ENCODE measurements at regions not wholly inside any gene's neighbourhood (a gene's known extent, or its start where the extent isn't known, plus 50 kb on each side); places are given as distances from the start of the nearest gene placed in this dataset.

DNA sequence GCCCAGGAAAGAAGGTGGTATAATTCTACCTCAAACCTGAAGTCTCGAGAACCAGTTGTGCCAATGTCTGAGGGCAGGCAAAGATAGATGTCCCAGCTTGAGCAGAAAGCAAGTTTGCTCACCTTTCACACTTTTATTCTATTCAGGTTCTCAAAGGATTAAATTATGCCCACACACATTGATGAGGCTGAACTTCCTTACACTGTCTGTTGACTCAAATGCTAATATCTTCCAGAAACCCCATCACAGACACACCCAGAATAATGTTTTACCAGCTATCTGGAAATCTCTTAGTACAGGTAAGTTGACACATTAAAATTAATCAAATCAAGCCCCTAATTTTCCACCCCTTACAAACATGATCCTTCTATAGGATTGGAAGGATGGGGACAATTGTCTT is 605.7 kb downstream of the NUF2 start:
- ATAC-seq (ENCODE audit: low FRiP score) (no peak), DNase-seq (no peak)
- H3K27ac ChIP-seq (ENCODE audit: low read depth in 1 of 2, low read length in 2 of 2) = no peak overlapping the region
- H3K9me3 ChIP-seq (ENCODE audit: control insufficient read depth, low read length) = no peaks in the 10 kb centered on the region
- H3K4me3 ChIP-seq (ENCODE audit: low read length in 2 of 2) = no peak overlapping the region
- no peaks in the 10 kb centered on the region for H3K4me1 ChIP-seq (ENCODE audit: control insufficient read depth in 1 of 2, insufficient read depth in 2 of 2, low read length in 2 of 2)
- no peaks in the 10 kb centered on the region for H3K36me3 ChIP-seq (ENCODE audit: control insufficient read depth in 1 of 2, insufficient read depth in 2 of 2, low read length in 1 of 2)
- WGBS, 2 donors = 87 to 88% methylated on average over 1 of the region's 1 CpG
- intact Hi-C loops (cut with DNase I) = no loop called here
- no peaks in the 10 kb centered on the region for H3K27me3 ChIP-seq (ENCODE audit: control insufficient read depth in 1 of 2, insufficient read depth in 2 of 2, low read length in 1 of 2)

DNA sequence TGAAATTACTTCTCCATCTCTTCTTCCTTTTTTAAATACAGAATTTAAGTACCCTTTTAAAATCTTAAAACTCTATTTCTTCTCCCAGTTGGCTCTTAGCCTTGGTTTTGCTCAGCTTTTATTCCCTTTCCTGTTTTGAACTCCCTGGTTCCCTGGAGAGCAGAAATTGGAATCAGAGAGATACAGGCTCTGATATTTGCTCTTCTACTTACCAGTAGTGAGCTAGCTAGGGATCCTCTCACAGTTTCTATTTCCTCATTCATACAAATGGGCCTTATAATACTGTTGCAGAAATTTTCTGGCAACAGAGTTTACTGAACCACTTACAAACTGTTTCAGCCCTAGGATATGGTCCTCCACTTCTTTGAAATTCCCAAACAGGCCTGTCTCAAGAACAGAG is 606.3 kb downstream of the NUF2 start:
- Histone ChIP-seq H3K4me3 (ENCODE audit: low read length in 2 of 2) (no peak overlapping the region), H3K27me3 (ENCODE audit: control insufficient read depth in 1 of 2, insufficient read depth in 2 of 2, low read length in 1 of 2) (no peaks in the 10 kb centered on the region), H3K9me3 (ENCODE audit: control insufficient read depth, low read length) (no peaks in the 10 kb centered on the region), H3K36me3 (ENCODE audit: control insufficient read depth in 1 of 2, insufficient read depth in 2 of 2, low read length in 1 of 2) (no peaks in the 10 kb centered on the region), H3K27ac (ENCODE audit: low read depth in 1 of 2, low read length in 2 of 2) (no peak overlapping the region), H3K4me1 (ENCODE audit: control insufficient read depth in 1 of 2, insufficient read depth in 2 of 2, low read length in 2 of 2) (no peaks in the 10 kb centered on the region)
- no peak for DNase-seq
- no peak for ATAC-seq (ENCODE audit: low FRiP score)
- intact Hi-C loops (cut with DNase I) = no loop called here

DNA sequence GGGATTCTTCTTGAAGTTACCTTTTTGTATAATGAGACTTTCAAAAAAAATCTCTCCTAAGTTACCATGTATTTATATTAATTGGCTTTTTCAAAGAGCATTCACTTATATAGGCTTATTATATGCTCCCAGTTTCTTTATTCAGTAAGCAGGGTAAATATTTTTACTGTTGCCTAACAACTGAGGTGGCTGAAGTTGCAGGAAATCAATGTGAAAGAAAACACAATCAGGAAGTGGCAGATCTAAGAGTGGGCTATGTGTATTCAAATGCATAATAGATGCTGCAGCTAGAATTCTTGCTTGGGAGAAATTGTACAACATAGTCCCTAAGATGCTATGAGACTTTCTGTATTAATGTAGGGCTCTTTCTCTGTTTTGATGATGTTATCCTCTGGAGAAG is 606.9 kb downstream of the NUF2 start:
- H3K36me3 ChIP-seq (ENCODE audit: control insufficient read depth in 1 of 2, insufficient read depth in 2 of 2, low read length in 1 of 2) = no peaks in the 10 kb centered on the region
- intact Hi-C loops (cut with DNase I) = no loop called here
- no peaks in the 10 kb centered on the region for H3K4me1 ChIP-seq (ENCODE audit: control insufficient read depth in 1 of 2, insufficient read depth in 2 of 2, low read length in 2 of 2)
- H3K27ac ChIP-seq (ENCODE audit: low read depth in 1 of 2, low read length in 2 of 2) = no peak overlapping the region
- H3K9me3 ChIP-seq (ENCODE audit: control insufficient read depth, low read length) = no peaks in the 10 kb centered on the region
- no peak for DNase-seq
- no peak overlapping the region for H3K4me3 ChIP-seq (ENCODE audit: low read length in 2 of 2)
- no peak for ATAC-seq (ENCODE audit: low FRiP score)
- H3K27me3 ChIP-seq (ENCODE audit: control insufficient read depth in 1 of 2, insufficient read depth in 2 of 2, low read length in 1 of 2) = no peaks in the 10 kb centered on the region

DNA sequence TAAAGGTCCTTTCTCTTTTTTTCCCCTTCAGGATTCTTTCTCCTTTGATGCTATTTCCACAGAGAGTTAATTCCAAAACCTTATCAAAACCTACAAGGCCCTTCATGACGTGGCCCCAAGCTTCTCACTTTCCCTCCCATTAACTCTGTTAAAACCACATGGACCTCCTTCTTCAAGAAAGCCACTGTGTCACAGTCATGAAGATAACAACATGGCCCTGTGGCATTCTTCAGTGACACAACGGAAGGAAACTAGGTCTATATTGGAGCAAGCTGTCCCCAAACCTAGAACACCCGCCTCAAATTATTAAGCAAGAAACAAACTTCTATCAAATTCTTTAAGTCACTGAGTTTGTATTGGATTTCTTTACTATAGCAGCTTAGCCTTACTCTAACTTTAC is 611.1 kb downstream of the NUF2 start:
- no peaks in the 10 kb centered on the region for H3K36me3 ChIP-seq (ENCODE audit: control insufficient read depth in 1 of 2, insufficient read depth in 2 of 2, low read length in 1 of 2)
- WGBS, 2 donors = 67 to 70% methylated on average over 3 of the region's 3 CpGs
- no peak overlapping the region for H3K27ac ChIP-seq (ENCODE audit: low read depth in 1 of 2, low read length in 2 of 2)

DNA sequence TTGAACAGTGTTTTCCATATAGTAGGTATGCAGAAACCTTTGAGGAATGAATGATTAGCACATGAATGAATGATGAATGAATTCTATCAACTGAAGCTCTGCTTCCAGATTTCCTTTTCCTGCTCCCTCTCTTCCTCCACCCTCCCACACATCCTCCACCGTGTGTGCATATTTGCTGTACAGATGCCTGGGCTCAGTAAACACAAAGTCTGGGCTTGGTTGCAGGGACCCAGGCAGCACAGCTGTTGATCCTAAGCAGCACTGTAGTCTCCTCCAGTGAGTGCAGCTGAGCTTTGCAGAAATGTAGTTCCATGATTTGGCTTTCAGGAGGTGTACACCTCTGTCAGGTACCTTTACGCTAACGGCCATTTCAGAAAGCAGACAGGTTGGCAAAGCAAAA is 611.7 kb downstream of the NUF2 start:
- H3K4me3 ChIP-seq (ENCODE audit: low read length in 2 of 2) = no peak overlapping the region
- intact Hi-C loops (cut with DNase I) = no loop called here
- no peaks in the 10 kb centered on the region for H3K36me3 ChIP-seq (ENCODE audit: control insufficient read depth in 1 of 2, insufficient read depth in 2 of 2, low read length in 1 of 2)
- no peak overlapping the region for H3K27ac ChIP-seq (ENCODE audit: low read depth in 1 of 2, low read length in 2 of 2)
- no peaks in the 10 kb centered on the region for H3K27me3 ChIP-seq (ENCODE audit: control insufficient read depth in 1 of 2, insufficient read depth in 2 of 2, low read length in 1 of 2)
- H3K4me1 ChIP-seq (ENCODE audit: control insufficient read depth in 1 of 2, insufficient read depth in 2 of 2, low read length in 2 of 2) = no peaks in the 10 kb centered on the region
- ATAC-seq (ENCODE audit: low FRiP score) (no peak), DNase-seq (no peak)
- 62 to 63% methylated on average over 3 of the region's 3 CpGs for WGBS, 2 donors
- H3K9me3 ChIP-seq (ENCODE audit: control insufficient read depth, low read length) = no peaks in the 10 kb centered on the region

More for the DNA sequence above, 611.1 kb downstream of the NUF2 start:
- Histone ChIP-seq H3K4me1 (ENCODE audit: control insufficient read depth in 1 of 2, insufficient read depth in 2 of 2, low read length in 2 of 2) (no peaks in the 10 kb centered on the region), H3K27me3 (ENCODE audit: control insufficient read depth in 1 of 2, insufficient read depth in 2 of 2, low read length in 1 of 2) (no peaks in the 10 kb centered on the region), H3K4me3 (ENCODE audit: low read length in 2 of 2) (no peak overlapping the region), H3K9me3 (ENCODE audit: control insufficient read depth, low read length) (no peaks in the 10 kb centered on the region)
- DNase-seq = no peak
- ATAC-seq (ENCODE audit: low FRiP score) = no peak
- intact Hi-C loops (cut with DNase I) = no loop called here

DNA sequence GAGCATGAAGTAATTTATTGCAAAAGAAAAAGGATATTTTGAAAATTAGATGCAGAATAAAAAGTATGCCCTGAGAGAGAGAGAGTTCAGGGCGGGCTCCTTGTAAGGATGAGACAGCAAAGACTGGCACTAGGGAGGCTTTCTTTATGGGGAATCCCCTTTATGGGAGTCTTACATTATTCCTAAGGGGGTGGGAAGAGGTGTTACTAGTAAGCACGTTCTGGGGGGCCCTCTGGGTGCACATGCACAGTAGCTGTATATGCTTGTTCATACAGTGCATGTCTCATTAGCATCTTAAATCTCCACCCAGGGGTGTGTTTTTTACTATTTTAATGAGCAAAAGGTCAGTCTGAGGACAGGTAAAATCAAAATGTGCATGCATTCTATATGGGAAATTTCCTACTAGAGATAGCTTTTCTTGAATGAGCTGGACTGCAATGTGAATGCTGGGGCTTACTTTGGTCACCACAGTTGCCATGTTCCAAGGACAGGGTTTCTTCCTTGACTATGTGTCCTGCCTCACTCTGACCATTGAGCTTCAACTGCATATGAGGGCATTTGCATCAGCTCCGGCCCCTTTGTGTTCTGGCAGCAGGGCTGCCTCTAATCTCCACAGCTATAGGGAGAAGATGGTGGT is 614.1 kb downstream of the NUF2 start:
- intact Hi-C loops (cut with DNase I) = no loop called here
- WGBS, 2 donors = 82 to 92% methylated on average over 3 of the region's 3 CpGs

DNA sequence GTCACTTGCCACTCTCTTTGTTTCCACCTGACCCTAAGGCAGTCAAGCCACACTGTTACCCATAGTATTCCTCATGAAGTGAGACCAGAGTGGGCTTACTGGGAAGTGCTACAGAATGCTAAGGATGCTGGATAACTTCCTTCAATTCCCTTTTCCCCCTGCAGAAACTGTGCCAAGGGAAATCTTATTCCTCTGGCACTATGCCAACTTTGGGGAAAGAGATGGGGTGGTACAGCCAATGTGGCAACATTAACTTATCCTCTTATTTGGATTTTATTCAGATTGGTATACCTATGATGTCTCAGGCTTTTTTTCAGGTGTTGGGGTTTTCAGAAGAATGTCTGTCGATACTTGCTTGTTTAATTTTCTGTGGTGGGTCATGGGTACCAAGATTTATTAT is 599.4 kb upstream of the PBX1 start:
- 88 to 92% methylated on average over 1 of the region's 1 CpG for WGBS, 2 donors

More for the DNA sequence above, 614.1 kb downstream of the NUF2 start:
- no peak for ATAC-seq (ENCODE audit: low FRiP score)
- Histone ChIP-seq H3K4me1 (ENCODE audit: control insufficient read depth in 1 of 2, insufficient read depth in 2 of 2, low read length in 2 of 2) (no peaks in the 10 kb centered on the region), H3K9me3 (ENCODE audit: control insufficient read depth, low read length) (no peaks in the 10 kb centered on the region), H3K27me3 (ENCODE audit: control insufficient read depth in 1 of 2, insufficient read depth in 2 of 2, low read length in 1 of 2) (no peaks in the 10 kb centered on the region), H3K4me3 (ENCODE audit: low read length in 2 of 2) (no peak overlapping the region), H3K36me3 (ENCODE audit: control insufficient read depth in 1 of 2, insufficient read depth in 2 of 2, low read length in 1 of 2) (no peaks in the 10 kb centered on the region), H3K27ac (ENCODE audit: low read depth in 1 of 2, low read length in 2 of 2) (no peak overlapping the region)
- DNase-seq = no peak

DNA sequence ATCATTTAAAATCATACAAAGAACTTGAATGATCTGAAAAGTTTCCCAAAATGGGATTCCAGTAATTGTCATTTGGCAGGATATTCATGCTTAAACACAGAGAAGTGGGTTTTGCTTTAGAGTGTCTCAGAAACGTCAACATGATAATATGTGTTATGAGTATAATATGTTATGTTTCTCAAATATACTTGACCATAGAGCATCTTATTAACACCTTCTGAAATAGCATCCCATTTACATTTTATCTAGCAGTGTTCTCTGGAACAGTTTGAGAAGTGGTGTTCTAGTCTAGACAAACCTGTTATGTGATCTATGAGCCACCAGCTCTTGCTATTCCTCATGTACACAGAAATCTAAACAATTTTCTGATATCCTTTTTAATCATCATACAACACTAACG is 588.8 kb upstream of the PBX1 start:
- WGBS, 2 donors = 79 to 80% methylated on average over 2 of the region's 2 CpGs
- no peak overlapping the region for H3K4me3 ChIP-seq (ENCODE audit: low read length in 2 of 2)
- intact Hi-C loops (cut with DNase I) = loop anchor here in 1 of 2 donors (1.0 kb wide), 1 partner anchor 9 kb away; no protein-coding TSS in a partner anchor
- H3K36me3 ChIP-seq (ENCODE audit: control insufficient read depth in 1 of 2, insufficient read depth in 2 of 2, low read length in 1 of 2) = no peaks in the 10 kb centered on the region
- ATAC-seq (ENCODE audit: low FRiP score) (no peak), DNase-seq (no peak)
- no peak overlapping the region for H3K27ac ChIP-seq (ENCODE audit: low read depth in 1 of 2, low read length in 2 of 2)
- H3K27me3 ChIP-seq (ENCODE audit: control insufficient read depth in 1 of 2, insufficient read depth in 2 of 2, low read length in 1 of 2) = no peaks in the 10 kb centered on the region
- H3K9me3 ChIP-seq (ENCODE audit: control insufficient read depth, low read length) = no peaks in the 10 kb centered on the region
- H3K4me1 ChIP-seq (ENCODE audit: control insufficient read depth in 1 of 2, insufficient read depth in 2 of 2, low read length in 2 of 2) = no peaks in the 10 kb centered on the region

More for the DNA sequence above, 599.4 kb upstream of the PBX1 start:
- peaks cover 13% of the 10 kb centered on the region for H3K9me3 ChIP-seq (ENCODE audit: control insufficient read depth, low read length)
- no peak overlapping the region for H3K27ac ChIP-seq (ENCODE audit: low read depth in 1 of 2, low read length in 2 of 2)
- ATAC-seq (ENCODE audit: low FRiP score) (no peak), DNase-seq (no peak)
- intact Hi-C loops (cut with DNase I) = no loop called here
- H3K36me3 ChIP-seq (ENCODE audit: control insufficient read depth in 1 of 2, insufficient read depth in 2 of 2, low read length in 1 of 2) = no peaks in the 10 kb centered on the region
- H3K27me3 ChIP-seq (ENCODE audit: control insufficient read depth in 1 of 2, insufficient read depth in 2 of 2, low read length in 1 of 2) = no peaks in the 10 kb centered on the region
- H3K4me1 ChIP-seq (ENCODE audit: control insufficient read depth in 1 of 2, insufficient read depth in 2 of 2, low read length in 2 of 2) = no peaks in the 10 kb centered on the region
- no peak overlapping the region for H3K4me3 ChIP-seq (ENCODE audit: low read length in 2 of 2)

DNA sequence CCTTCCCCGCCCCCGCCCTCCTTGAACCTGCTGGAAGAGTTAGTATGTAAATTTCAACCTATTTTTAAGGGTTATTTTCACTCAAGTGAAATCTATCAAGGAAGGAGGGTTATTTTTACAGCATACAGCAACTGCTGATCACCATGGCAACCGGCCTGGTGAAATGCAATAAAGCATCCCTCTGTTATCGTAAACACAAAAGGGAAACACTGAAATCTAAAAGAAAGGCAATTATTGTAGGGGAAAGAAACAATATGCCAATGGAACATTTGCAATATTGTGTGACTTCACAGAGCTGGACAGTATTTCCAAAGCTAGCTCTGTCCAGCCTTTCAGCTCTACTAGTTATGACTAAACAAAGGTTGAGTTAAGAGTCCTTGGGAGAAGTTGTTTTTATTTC is 588.3 kb upstream of the PBX1 start:
- Histone ChIP-seq H3K27ac (ENCODE audit: low read depth in 1 of 2, low read length in 2 of 2) (no peak overlapping the region), H3K27me3 (ENCODE audit: control insufficient read depth in 1 of 2, insufficient read depth in 2 of 2, low read length in 1 of 2) (no peaks in the 10 kb centered on the region), H3K4me3 (ENCODE audit: low read length in 2 of 2) (no peak overlapping the region), H3K4me1 (ENCODE audit: control insufficient read depth in 1 of 2, insufficient read depth in 2 of 2, low read length in 2 of 2) (no peaks in the 10 kb centered on the region), H3K36me3 (ENCODE audit: control insufficient read depth in 1 of 2, insufficient read depth in 2 of 2, low read length in 1 of 2) (no peaks in the 10 kb centered on the region), H3K9me3 (ENCODE audit: control insufficient read depth, low read length) (no peaks in the 10 kb centered on the region)
- no peak for DNase-seq
- WGBS, 2 donors = 46 to 52% methylated on average over 4 of the region's 4 CpGs
- no peak for ATAC-seq (ENCODE audit: low FRiP score)
- intact Hi-C loops (cut with DNase I) = loop anchor here in 1 of 2 donors (1.0 kb wide), 1 partner anchor 9 kb away; no protein-coding TSS in a partner anchor
